A673 (cell line): ENCODE measurements at regions not wholly inside any gene's neighbourhood (a gene's known extent, or its start where the extent isn't known, plus 50 kb on each side); places are given as distances from the start of the nearest gene placed in this dataset.
A peak's percentile ranks its signal among the peaks of the same experiment; 100 is the strongest.
"Not testable (repeated sequence)": the region's sequence is repeated elsewhere in the genome, so short reads cannot be mapped to it uniquely, and the experiment has no call there.

Experiments used
- BruUV-seq: library from RNA; stranded (reverse); fragments of 400-500 nt; replicated peaks from 2 replicates; lab custom pipeline; 2021; lab: Mats Ljungman, UMichigan
- CTCF ChIA-PET: fragments of 300-600 bp; sonication (Branson Sonifier 250); formaldehyde crosslinking; loops from one replicate; lab custom pipeline; 2022; ENCODE audit warnings: antibody characterized with exemption; lab: Charles Lee
- POLR2A ChIA-PET: fragments of 300-600 bp; sonication (Branson Sonifier 250); formaldehyde crosslinking; loops from one replicate; lab custom pipeline; 2022; ENCODE audit warnings: antibody characterized with exemption; ENCODE audit not compliant: low non-redundant PET; lab: Charles Lee
- DNase-seq: peaks from one replicate; pipeline ENCODE4 v3.0.0-alpha.2; 2015; ENCODE audit warnings: low spot score
- H3K27ac ChIP-seq: fragments of 200-600 bp; sonication (generic); 2 replicates; pipeline ENCODE4 v1.5.1; 2016; ENCODE audit warnings: mixed run types, low read depth, mild to moderate bottlenecking, mixed read lengths, antibody characterized with exemption, low read length; ENCODE audit not compliant: poor library complexity, severe bottlenecking
- H3K27me3 ChIP-seq: fragments of 200-600 bp; sonication (generic); replicated peaks from 2 replicates; pipeline ENCODE4 v1.6.1; 2017; ENCODE audit warnings: mixed run types, low read depth, mild to moderate bottlenecking, mixed read lengths, antibody characterized with exemption, low read length; ENCODE audit not compliant: insufficient read depth, poor library complexity
- H3K36me3 ChIP-seq: fragments of 200-600 bp; sonication (generic); 2 replicates; pipeline ENCODE4 v1.6.1; 2016; ENCODE audit warnings: mixed run types, mild to moderate bottlenecking, mixed read lengths, antibody characterized with exemption, low read length; ENCODE audit not compliant: insufficient read depth, poor library complexity, severe bottlenecking
- H3K4me1 ChIP-seq: fragments of 200-600 bp; sonication (generic); 2 replicates; pipeline ENCODE4 v1.6.1; 2017; ENCODE audit warnings: mixed run types, mild to moderate bottlenecking, mixed read lengths, antibody characterized with exemption, low read length; ENCODE audit not compliant: insufficient read depth, poor library complexity, severe bottlenecking
- H3K4me3 ChIP-seq: fragments of 200-600 bp; sonication (generic); 2 replicates; pipeline ENCODE4 v1.5.1; 2016; ENCODE audit warnings: low read depth, mixed run types, mild to moderate bottlenecking, mixed read lengths, low read length; ENCODE audit not compliant: poor library complexity, severe bottlenecking
- H3K9me3 ChIP-seq: fragments of 200-600 bp; sonication (generic); 2 replicates; pipeline ENCODE4 v1.6.1; 2016; ENCODE audit warnings: mixed run types, low read depth, mild to moderate bottlenecking, mixed read lengths, antibody characterized with exemption, low read length; ENCODE audit not compliant: poor library complexity, severe bottlenecking
- EZH2 ChIP-seq: fragments of 200-600 bp; sonication (generic); IDR thresholded peaks from 2 replicates; pipeline ENCODE4 v1.6.1; 2017; ENCODE audit warnings: borderline replicate concordance, low read depth, mild to moderate bottlenecking, mixed read lengths, antibody characterized with exemption, low read length; ENCODE audit not compliant: poor library complexity, severe bottlenecking
- intact Hi-C: fragments of 100-400 bp; cut with micrococcal nuclease; formaldehyde crosslinking; loops from one replicate; pipeline ENCODE4 v1.10.0; 2022; ENCODE audit not compliant: unreplicated experiment
- TF ChIP-seq, protein P1 (sequence below): fragments of 300-800, 200-600 bp; sonication (generic); conservative IDR thresholded peaks from 2 replicates; pipeline ENCODE4 v1.5.1; 2017; ENCODE audit warnings: low read depth, mild to moderate bottlenecking, antibody characterized with exemption, low read length, moderate library complexity, mixed read lengths

DNA sequence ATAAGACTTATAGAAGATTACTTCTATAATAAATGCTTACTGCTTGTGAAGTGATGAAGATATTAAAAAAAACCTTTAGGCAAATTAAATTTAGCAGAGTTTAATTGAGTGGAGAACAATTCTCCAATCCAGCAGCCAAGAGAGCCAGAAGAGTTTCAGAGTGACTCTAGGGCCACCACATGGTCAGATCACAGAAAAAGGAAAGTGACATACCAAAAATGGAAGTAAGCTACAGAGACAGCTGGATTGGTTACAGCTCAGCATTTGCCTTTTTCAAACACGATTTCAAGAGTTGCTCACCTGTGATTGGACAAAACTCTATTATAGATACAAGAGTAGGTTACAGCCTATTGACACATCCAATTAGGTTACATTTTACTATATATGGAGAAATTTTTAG is 79.0 kb upstream of the TRAM1L1 start:
- POLR2A ChIA-PET, result no interaction called here
- BruUV-seq, result no TSS peak
- intact Hi-C loops, result no loop called here
- Histone ChIP-seq H3K36me3 (no peaks in the 10 kb centered on the region), H3K9me3 (no peaks in the 10 kb centered on the region), H3K4me3 (no peak overlapping the region), H3K27ac (no peak overlapping the region), H3K27me3 (no peaks in the 10 kb centered on the region), H3K4me1 (no peaks in the 10 kb centered on the region)
- DNase-seq, result peak; percentile 40
- CTCF ChIA-PET, result no interaction called here
- TF ChIP-seq, protein P1, sequence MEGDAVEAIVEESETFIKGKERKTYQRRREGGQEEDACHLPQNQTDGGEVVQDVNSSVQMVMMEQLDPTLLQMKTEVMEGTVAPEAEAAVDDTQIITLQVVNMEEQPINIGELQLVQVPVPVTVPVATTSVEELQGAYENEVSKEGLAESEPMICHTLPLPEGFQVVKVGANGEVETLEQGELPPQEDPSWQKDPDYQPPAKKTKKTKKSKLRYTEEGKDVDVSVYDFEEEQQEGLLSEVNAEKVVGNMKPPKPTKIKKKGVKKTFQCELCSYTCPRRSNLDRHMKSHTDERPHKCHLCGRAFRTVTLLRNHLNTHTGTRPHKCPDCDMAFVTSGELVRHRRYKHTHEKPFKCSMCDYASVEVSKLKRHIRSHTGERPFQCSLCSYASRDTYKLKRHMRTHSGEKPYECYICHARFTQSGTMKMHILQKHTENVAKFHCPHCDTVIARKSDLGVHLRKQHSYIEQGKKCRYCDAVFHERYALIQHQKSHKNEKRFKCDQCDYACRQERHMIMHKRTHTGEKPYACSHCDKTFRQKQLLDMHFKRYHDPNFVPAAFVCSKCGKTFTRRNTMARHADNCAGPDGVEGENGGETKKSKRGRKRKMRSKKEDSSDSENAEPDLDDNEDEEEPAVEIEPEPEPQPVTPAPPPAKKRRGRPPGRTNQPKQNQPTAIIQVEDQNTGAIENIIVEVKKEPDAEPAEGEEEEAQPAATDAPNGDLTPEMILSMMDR, result 0 out of 2 replicates have a peak, but pooled peaks have one; percentile 28
- TF ChIP-seq EZH2, result no peak

DNA sequence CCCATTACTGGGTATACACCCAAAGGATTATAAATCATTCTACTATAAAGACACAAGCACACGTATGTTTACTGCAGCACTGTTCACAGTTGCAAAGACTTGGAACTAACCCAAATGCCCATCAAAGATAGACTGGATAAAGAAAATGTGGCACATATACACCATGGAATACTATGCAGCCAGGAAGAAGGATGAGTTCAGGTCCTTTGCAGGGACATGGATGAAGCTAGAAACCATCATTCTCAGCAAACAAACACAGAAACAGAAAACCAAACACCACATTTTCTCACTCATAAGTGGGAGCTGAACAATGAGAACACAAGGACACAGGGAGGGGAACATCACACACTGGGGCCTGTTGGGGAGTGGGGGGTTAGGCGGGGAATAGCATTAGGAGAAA is 90.0 kb upstream of the TRAM1L1 start:
- CTCF ChIA-PET, DNase-seq, H3K9me3 ChIP-seq, H3K4me3 ChIP-seq, BruUV-seq, H3K36me3 ChIP-seq, H3K27me3 ChIP-seq, H3K4me1 ChIP-seq, H3K27ac ChIP-seq, intact Hi-C loops, POLR2A ChIA-PET: not testable (repeated sequence)

DNA sequence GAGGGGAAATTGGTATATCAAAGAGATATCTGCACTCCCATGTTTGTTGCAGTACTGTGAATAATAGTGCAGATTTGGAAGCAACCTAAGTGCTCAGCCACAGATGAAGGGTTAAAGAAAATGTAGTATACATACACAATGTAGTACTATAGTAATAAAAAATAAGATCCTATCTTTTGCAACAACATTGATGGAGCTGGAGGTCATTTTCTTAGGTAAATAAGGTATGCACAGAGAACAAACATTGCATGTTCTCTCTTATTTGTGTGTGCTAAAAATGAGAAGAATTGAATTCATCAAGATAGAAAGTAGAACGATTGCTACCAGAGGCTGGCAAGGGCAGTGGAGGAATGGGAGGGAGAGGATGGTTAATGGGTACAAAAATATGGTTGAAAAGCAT is 117.9 kb upstream of the TRAM1L1 start:
- intact Hi-C loops, result no loop called here
- DNase-seq, result no peak

DNA sequence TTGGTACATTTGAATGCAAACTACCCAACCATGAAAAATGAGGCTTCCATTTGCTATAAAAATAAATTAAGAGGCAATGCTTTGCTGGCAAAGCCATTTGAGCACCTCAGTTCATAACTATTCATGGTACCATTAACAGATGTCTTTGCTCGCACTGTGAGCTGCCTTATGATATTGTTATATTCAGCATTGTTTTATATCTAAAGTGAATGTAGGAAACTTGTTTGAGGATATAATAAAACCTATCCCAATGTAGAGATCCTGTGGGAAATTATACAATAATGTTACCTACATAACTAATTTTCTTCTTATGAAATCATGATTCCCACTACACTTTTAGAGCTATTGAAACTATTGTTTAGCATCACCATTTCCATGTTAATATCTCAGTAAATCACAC is 125.2 kb upstream of the TRAM1L1 start:
- TF ChIP-seq EZH2, result no peak
- TF ChIP-seq, protein P1, result no peak
- no peaks in the 10 kb centered on the region for H3K27me3 ChIP-seq
- no peaks in the 10 kb centered on the region for H3K36me3 ChIP-seq
- POLR2A ChIA-PET, result no interaction called here
- H3K27ac ChIP-seq, result no peak overlapping the region
- CTCF ChIA-PET, result no interaction called here
- BruUV-seq, result no TSS peak
- no peaks in the 10 kb centered on the region for H3K4me1 ChIP-seq
- no peak for DNase-seq
- intact Hi-C loops, result no loop called here
- H3K9me3 ChIP-seq, result no peaks in the 10 kb centered on the region
- H3K4me3 ChIP-seq, result no peak overlapping the region

More for the DNA sequence above, 117.9 kb upstream of the TRAM1L1 start:
- Histone ChIP-seq H3K9me3 (no peaks in the 10 kb centered on the region), H3K4me1 (no peaks in the 10 kb centered on the region), H3K36me3 (no peaks in the 10 kb centered on the region), H3K27me3 (no peaks in the 10 kb centered on the region), H3K4me3 (no peak overlapping the region), H3K27ac (no peak overlapping the region)
- ChIA-PET POLR2A (no interaction called here), CTCF (no interaction called here)
- BruUV-seq, result no TSS peak
- TF ChIP-seq, protein P1, result no peak
- no peak for TF ChIP-seq EZH2
